Upper lobe of left lung (tissue), 6 donors: ENCODE measurements at regions not wholly inside any gene's neighbourhood (a gene's known extent, or its start where the extent isn't known, plus 50 kb on each side); places are given as distances from the start of the nearest gene placed in this dataset.

Source experiments
- ATAC-seq, 2 donors: fragments of 200-7000 bp; cut with Tn5 transposase; one replicate each; pipeline ENCODE4 v1.9.1; 2022; ENCODE audit warnings: mild to moderate bottlenecking in 2 of 2, moderate library complexity in 2 of 2; ENCODE audit not compliant: low FRiP score in 2 of 2
- DNase-seq, 2 donors: peaks; one replicate each; pipeline ENCODE4 v3.0.0-alpha.2; 2019 to 2020
- H3K27ac ChIP-seq, 4 donors: fragments of 200-600 bp; sonication (generic); one replicate each; pipeline ENCODE4 v1.5.1; 2016 to 2019
- H3K27me3 ChIP-seq, 4 donors: fragments of 200-600 bp; sonication (generic); one replicate each; pipeline ENCODE4 v1.5.1; 2017 to 2019
- H3K36me3 ChIP-seq, 4 donors: fragments of 200-600 bp; sonication (generic); one replicate each; pipeline ENCODE4 v1.5.1; 2016 to 2019
- H3K4me1 ChIP-seq, 4 donors: fragments of 200-600 bp; sonication (generic); one replicate each; pipeline ENCODE4 v1.5.1; 2018 to 2019
- H3K4me3 ChIP-seq, 4 donors: fragments of 200-600 bp; sonication (generic); one replicate each; pipeline ENCODE4 v1.5.1; 2017 to 2019; ENCODE audit warnings: mild to moderate bottlenecking in 2 of 4, moderate library complexity in 1 of 4
- H3K9me3 ChIP-seq, 4 donors: fragments of 200-600 bp; sonication (generic); one replicate each; pipeline ENCODE4 v1.5.1; 2018 to 2019
- EP300 ChIP-seq, 4 donors: sonication (generic); formaldehyde crosslinking; IDR thresholded peaks; one replicate each; pipeline ENCODE4 v1.5.1; 2017; ENCODE audit warnings: antibody characterized with exemption in 4 of 4, control low read depth in 2 of 4
- POLR2A ChIP-seq, 4 donors: fragments of 450-650 bp; IDR thresholded peaks; one replicate each; pipeline ENCODE4 v1.5.1; 2016 to 2017; ENCODE audit warnings: antibody characterized with exemption in 4 of 4, mild to moderate bottlenecking in 2 of 4
- POLR2AphosphoS5 ChIP-seq, 2 donors: sonication (generic); formaldehyde crosslinking; IDR thresholded peaks; one replicate each; pipeline ENCODE4 v1.5.1; 2017; ENCODE audit warnings: antibody characterized with exemption in 2 of 2
- WGBS, 2 donors: methylation state at CpG; one replicate each; pipeline ENCODE4 v1.1.5; 2017 to 2018; 5-methylcytosine and 5-hydroxymethylcytosine counted together
- TF ChIP-seq, protein P1 (sequence below), 6 experiments: fragments of 450-650 bp in 4 of 6; fragments of 200-600 bp in 2 of 6; sonication (generic) in 2 of 6; IDR thresholded peaks; one replicate each; pipeline ENCODE4 v1.5.1; 2016 to 2019; ENCODE audit warnings: antibody characterized with exemption in 6 of 6
- donor health status: DM: no; HTN: no; CAD: no; lungs with moderate emphysema.
- donor health status: DM: no; HTN: yes; CAD: no; lungs with severe emphysema.

DNA sequence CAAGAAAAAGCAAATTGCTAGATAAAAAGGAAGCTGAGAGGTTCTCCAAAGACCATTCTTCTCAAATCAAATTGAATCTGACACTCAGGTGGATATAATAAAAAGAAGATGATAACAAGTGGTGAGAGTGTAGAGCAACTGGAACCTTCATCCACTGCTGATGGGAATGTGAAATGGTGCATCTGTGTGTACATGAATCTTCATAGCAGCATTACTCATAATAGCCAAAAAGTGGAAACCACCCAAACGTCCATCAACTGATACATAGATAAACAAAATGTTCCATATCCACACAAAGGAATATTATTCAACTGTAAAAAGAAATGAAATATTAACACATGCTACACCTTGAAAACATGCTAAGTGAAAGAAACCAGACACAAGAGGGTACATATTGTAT is 357.2 kb upstream of the EPHA4 start:
- Histone ChIP-seq H3K4me1 (no peaks in the 10 kb centered on the region), H3K27me3 (no peaks in the 10 kb centered on the region), H3K4me3 (no peak overlapping the region), H3K9me3 (no peaks in the 10 kb centered on the region), H3K36me3 (no peaks in the 10 kb centered on the region), H3K27ac (no peak overlapping the region)
- no peak for TF ChIP-seq EP300 (IDR thresholded peaks at IDR 0.05)
- no peak for TF ChIP-seq POLR2AphosphoS5 (IDR thresholded peaks at IDR 0.05)
- TF ChIP-seq POLR2A (IDR thresholded peaks at IDR 0.05), result no peak
- TF ChIP-seq, protein P1, sequence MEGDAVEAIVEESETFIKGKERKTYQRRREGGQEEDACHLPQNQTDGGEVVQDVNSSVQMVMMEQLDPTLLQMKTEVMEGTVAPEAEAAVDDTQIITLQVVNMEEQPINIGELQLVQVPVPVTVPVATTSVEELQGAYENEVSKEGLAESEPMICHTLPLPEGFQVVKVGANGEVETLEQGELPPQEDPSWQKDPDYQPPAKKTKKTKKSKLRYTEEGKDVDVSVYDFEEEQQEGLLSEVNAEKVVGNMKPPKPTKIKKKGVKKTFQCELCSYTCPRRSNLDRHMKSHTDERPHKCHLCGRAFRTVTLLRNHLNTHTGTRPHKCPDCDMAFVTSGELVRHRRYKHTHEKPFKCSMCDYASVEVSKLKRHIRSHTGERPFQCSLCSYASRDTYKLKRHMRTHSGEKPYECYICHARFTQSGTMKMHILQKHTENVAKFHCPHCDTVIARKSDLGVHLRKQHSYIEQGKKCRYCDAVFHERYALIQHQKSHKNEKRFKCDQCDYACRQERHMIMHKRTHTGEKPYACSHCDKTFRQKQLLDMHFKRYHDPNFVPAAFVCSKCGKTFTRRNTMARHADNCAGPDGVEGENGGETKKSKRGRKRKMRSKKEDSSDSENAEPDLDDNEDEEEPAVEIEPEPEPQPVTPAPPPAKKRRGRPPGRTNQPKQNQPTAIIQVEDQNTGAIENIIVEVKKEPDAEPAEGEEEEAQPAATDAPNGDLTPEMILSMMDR (IDR thresholded peaks at IDR 0.05), result no peak
- WGBS, 2 donors, result 31 to 39% methylated on average over 1 of the region's 1 CpG
- ATAC-seq (no peak), DNase-seq (no peak)

DNA sequence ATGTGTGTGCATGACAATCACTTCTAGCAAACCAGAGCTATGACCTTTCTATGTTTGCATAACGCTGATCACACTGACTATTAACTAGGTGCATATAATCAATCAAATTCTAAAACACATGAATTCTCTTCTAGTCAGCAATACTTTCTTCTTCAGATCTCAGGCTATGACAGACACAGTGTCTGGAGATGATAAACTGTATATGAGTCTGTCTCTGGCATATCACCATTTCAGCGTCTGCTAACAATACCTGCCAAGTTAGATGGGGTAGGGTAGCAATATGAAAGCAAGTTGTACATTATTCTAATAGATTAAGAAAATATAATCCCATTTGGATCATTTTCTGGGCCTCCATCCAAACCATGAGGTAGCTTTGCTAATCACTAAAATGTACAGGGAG is 354.2 kb upstream of the EPHA4 start:
- DNase-seq, result no peak
- no peaks in the 10 kb centered on the region for H3K9me3 ChIP-seq
- H3K4me1 ChIP-seq, result no peaks in the 10 kb centered on the region
- 88 to 94% methylated on average over 2 of the region's 2 CpGs for WGBS, 2 donors
- TF ChIP-seq, protein P1 (IDR thresholded peaks at IDR 0.05), result no peak
- TF ChIP-seq POLR2A (IDR thresholded peaks at IDR 0.05) (no peak), POLR2AphosphoS5 (IDR thresholded peaks at IDR 0.05) (no peak), EP300 (IDR thresholded peaks at IDR 0.05) (no peak)
- H3K36me3 ChIP-seq, result no peaks in the 10 kb centered on the region
- no peak overlapping the region for H3K4me3 ChIP-seq
- ATAC-seq, result no peak
- H3K27ac ChIP-seq, result no peak overlapping the region
- no peaks in the 10 kb centered on the region for H3K27me3 ChIP-seq

DNA sequence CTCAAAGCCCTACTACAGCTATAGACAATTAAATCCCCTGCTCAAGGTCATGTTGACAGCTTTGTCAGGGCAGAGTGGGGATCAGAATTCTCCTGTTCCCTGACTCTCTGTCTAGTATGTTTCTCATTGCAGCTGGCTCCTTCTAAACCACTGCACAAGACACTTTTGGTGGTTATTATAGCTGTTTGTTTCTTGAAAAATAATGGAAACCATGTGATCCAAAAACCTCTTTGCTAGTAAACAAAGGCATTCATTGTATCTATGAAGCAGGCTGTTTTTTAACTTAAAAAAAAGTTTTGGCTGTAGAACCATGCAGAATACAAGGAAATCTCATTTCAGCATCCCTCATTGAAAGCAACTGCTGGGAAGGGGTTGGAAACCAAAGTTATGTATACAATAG is 352.5 kb upstream of the EPHA4 start:
- TF ChIP-seq POLR2A (IDR thresholded peaks at IDR 0.05), result no peak
- TF ChIP-seq POLR2AphosphoS5 (IDR thresholded peaks at IDR 0.05), result no peak
- TF ChIP-seq, protein P1 (IDR thresholded peaks at IDR 0.05), result no peak
- no peak for TF ChIP-seq EP300 (IDR thresholded peaks at IDR 0.05)
- no peak for DNase-seq
- H3K4me3 ChIP-seq, result no peak overlapping the region
- H3K9me3 ChIP-seq, result no peaks in the 10 kb centered on the region
- no peak for ATAC-seq
- H3K36me3 ChIP-seq, result no peaks in the 10 kb centered on the region
- H3K27ac ChIP-seq, result no peak overlapping the region
- no peaks in the 10 kb centered on the region for H3K4me1 ChIP-seq
- H3K27me3 ChIP-seq, result no peaks in the 10 kb centered on the region

DNA sequence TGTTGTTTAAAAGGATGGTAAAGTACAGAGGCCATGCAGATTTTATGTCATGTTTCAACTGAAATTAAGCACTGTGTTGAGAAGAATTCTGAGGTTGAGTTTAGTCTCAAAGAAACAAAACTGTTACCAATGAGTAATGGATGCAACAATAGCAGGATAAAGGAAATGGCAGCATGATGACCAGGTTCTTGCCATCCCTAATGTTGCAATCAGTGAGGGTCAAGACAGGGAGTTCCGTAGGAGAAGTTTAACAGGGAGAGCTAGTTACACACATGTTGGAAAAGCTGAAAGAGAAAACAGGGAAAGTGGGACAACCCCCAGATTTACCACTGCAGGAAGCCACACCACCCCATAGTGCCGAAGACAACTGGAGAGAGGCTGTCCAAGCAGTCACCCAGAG is 343.8 kb upstream of the EPHA4 start:
- Histone ChIP-seq H3K4me3 (no peak overlapping the region), H3K36me3 (no peaks in the 10 kb centered on the region), H3K27ac (no peak overlapping the region), H3K9me3 (no peaks in the 10 kb centered on the region), H3K4me1 (no peaks in the 10 kb centered on the region), H3K27me3 (no peaks in the 10 kb centered on the region)
- WGBS, 2 donors, result 72 to 74% methylated on average over 2 of the region's 2 CpGs
- ATAC-seq (no peak), DNase-seq (no peak)
- no peak for TF ChIP-seq EP300 (IDR thresholded peaks at IDR 0.05)

DNA sequence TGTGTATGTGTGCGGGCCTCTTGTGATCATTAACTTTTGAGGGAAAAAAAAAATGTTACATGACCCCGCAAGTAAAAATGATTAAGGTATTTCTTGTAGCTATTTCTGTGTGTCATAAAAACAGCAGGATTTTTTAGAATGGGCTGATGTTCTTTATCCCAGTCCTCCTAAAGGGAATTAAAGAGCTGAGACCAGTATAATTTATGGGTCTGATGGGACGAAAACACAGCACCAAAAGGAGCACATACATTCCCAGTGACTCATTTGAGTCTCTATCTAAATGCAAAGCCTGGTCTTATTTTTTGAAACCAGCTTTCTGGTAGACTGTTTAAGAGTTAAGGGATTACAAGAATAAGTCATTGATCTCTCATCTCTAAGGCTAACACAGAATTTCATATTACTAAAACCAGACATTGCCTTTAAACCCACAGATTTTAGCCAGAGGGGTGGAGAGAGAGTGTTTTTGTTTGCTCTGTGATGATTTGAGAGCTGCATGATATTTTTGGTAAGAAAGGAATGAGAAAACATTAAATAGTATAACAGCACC is 342.3 kb upstream of the EPHA4 start:
- no peak for ATAC-seq

More for the DNA sequence above, 342.3 kb upstream of the EPHA4 start:
- TF ChIP-seq, protein P1 (IDR thresholded peaks at IDR 0.05), result no peak
- no peak for TF ChIP-seq EP300 (IDR thresholded peaks at IDR 0.05)
- TF ChIP-seq POLR2A (IDR thresholded peaks at IDR 0.05), result no peak
- no peak for TF ChIP-seq POLR2AphosphoS5 (IDR thresholded peaks at IDR 0.05)
- Histone ChIP-seq H3K9me3 (no peaks in the 10 kb centered on the region), H3K4me3 (no peak overlapping the region), H3K27me3 (no peaks in the 10 kb centered on the region), H3K27ac (no peak overlapping the region), H3K36me3 (no peaks in the 10 kb centered on the region), H3K4me1 (no peaks in the 10 kb centered on the region)
- 54 to 64% methylated on average over 3 of the region's 3 CpGs for WGBS, 2 donors
- DNase-seq, result no peak
